GM21737 (cell line): ENCODE measurements at regions not wholly inside any gene's neighbourhood (a gene's known extent, or its start where the extent isn't known, plus 50 kb on each side); places are given as distances from the start of the nearest gene placed in this dataset.
"Not testable (repeated sequence)": the region's sequence is repeated elsewhere in the genome, so short reads cannot be mapped to it uniquely, and the experiment has no call there.

ENCODE experiments used
- ATAC-seq: cut with Tn5 transposase; IDR thresholded peaks from one replicate; pipeline ENCODE4 v1.9.1; 2021; ENCODE audit warnings: mild to moderate bottlenecking, moderate library complexity; ENCODE audit not compliant: unreplicated experiment

GRCh38 chr6:14583826-14584225, 466.3 kb downstream of the CD83 start:
- ATAC-seq: no peak

GRCh38 chr6:14584450-14584849, 466.9 kb downstream of the CD83 start:
- no peak for ATAC-seq

- ATAC-seq: no peak
Measured at GRCh38 chr6:14585689-14586088, 468.1 kb downstream of the CD83 start.

GRCh38 chr6:14589175-14589574, 471.6 kb downstream of the CD83 start:
- no peak for ATAC-seq

GRCh38 chr6:14590586-14590985, 473.0 kb downstream of the CD83 start:
- no peak for ATAC-seq

DNA sequence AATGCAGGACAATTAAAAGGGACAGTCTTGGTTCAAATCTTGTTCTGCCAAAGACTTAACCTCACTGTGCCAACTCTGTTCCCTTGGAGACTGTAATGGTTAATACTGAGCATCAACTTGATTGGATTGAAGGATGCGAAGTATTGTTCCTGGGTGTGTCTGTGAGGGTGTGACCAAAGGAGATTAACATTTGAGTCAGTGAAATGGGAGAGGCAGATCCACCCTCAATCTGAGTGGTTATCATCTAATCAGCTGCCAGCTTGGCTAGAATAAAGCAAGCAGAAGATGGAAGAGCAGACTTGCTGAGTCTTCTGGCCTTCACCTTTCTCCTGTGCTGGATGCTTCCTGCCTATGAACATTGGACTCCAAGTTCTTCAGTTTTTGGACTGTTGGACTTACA, 474.4 kb downstream of the CD83 start:
- ATAC-seq: no peak

GRCh38 chr6:14593286-14593685, 475.7 kb downstream of the CD83 start:
- no peak for ATAC-seq

- no peak for ATAC-seq
Measured at GRCh38 chr6:14595751-14596150, 478.2 kb downstream of the CD83 start.

DNA sequence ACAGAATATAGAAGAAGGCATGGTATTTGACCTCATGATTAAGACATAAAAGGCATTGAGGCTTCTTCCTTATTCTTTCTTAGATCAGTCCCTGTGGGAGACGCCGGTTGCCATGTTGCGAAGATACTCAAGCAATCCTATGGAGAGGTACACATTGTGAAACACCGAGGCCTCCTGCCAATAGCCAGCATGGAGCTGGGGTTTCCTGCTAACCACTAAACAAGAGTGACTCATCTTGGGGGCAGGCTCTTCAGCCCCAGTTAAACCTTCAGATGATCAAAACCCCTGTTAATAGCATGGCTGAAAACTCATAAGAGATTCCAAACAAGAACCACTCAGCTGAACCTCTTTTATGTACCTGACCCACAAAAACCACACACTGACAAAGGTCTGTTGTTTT, 478.8 kb downstream of the CD83 start:
- no peak for ATAC-seq

- ATAC-seq: no peak
Measured at GRCh38 chr6:14597090-14597489, 479.5 kb downstream of the CD83 start.

DNA sequence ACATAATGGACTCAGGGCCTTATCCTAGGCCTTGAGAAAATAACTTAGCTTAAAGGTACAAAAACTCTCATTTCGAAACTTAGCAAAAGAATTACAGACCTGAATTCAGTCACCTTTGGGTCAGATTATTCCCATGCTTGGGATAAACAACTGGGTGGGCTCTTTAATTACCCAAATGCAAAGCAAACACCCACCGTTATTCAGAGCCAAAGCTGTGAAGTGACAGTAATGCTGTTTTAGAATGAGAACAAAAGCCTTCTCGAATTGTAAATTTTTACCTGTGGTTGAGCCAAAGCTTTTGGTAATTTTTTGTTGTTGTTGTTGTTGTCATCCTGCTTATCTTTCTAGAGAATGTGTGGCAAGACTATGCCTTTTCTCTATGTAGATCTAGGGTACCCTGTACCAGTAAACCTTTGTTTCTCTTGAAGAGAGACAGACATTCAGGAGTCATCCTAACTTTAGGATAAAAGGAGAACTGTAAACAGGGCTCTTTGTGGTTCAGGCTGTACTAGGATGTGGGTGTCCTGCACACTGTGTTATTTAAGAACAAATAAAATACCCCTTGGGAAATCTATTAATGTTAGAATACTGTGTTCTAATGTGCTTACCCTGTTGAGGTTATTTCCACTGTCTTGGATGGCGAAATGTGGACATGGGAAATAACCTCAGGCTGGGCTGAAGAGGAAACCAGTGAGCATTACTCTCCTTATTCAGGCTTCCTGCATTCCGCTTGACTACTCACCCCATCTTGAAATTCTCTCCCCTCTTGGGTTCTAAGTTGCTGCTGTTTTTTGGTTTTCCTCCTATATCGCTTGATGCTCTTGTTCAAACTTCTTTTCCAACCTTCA, 480.7 kb downstream of the CD83 start:
- no peak for ATAC-seq

DNA sequence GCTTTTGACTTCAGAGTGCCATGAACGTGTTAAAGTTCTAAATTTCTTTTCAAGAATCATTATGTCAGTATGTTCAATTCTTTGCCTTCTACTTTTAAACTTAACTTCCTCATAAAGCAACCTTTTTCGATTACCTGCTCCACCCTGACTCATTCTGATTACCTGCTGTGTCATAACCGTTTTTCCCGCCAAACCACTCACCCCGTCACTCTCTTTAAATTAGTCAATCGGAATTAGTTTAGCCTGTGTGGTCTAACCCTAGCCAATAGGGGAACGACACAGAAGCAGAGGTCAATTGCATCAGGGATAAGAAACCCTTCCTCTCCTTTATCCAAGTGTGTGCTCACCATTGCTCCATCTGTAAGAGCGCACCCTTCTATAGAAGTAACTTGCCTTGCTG, 482.7 kb downstream of the CD83 start:
- ATAC-seq: not testable (repeated sequence)

- no peak for ATAC-seq
Measured at GRCh38 chr6:14601490-14601889, 483.9 kb downstream of the CD83 start.

- ATAC-seq: no peak
Measured at GRCh38 chr6:14606353-14606752, 488.8 kb downstream of the CD83 start.

DNA sequence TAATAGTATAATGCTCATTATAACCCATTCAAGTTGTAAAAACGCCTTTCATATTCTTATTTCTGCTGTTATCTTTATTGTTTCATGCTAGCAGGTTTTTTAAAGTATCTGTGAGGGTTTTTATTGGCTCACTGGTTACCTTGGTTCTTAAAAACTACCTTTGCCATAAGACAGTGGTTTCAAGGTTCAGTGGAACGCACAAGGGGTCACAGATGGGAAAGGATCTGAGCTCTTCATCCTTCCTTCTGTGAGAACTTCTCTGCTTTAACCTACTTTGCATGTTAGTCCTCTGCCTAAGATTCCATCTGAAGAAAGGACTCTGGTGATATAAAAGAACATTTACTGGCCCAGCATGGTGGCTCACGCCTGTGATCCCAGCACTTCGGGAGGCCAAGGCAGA, 492.6 kb downstream of the CD83 start:
- ATAC-seq: no peak

DNA sequence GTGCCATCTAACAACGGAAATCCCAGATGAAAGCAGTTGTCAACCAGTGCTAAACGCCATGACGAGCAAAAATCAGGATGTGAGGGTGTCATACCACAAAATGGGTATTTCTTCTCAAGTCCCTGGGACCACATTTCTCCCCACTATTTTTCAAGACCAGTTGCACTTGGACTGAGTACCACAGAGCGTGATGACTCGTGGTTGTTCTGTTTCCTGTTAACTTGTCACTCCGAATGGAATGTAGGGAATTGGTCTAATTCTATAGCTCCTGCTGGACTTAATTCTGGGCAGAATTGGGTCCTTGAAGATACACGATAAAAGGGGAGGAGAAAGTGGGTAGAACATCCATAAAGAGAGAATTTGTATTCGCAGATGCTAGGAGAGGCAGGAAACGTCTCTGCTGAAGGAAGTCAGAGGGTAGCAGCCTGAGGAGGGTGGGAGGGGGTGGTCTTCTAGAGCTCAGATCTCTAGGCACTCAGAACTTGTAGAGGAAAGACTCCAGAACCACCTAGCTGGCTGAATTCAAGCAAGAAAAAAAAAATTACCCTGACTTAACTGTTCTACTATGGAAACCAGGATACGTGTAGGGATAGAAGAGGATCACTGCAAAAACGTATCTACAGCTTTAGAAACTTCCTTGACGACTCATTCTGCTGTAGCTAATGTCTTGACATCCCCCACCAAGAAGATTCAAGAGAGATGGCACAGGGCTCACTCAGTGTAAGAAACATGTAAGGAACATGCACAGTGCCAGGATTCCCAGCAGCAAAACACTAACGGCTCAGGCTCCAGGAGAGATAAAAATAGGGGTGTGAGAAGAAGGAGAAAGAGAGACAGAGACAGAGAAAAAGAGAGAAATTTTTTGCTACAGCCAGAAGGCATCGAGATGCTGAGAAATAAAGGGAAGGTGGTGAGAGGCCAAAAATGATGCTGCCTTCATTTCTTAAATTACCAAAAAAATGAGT, 494.7 kb downstream of the CD83 start:
- ATAC-seq: no peak

- ATAC-seq: no peak
Measured at GRCh38 chr6:14614631-14615030, 497.1 kb downstream of the CD83 start.

- no peak for ATAC-seq
Measured at GRCh38 chr6:14616656-14617055, 499.1 kb downstream of the CD83 start.

- no peak for ATAC-seq
Measured at GRCh38 chr6:14618759-14619418, 501.3 kb downstream of the CD83 start.

DNA sequence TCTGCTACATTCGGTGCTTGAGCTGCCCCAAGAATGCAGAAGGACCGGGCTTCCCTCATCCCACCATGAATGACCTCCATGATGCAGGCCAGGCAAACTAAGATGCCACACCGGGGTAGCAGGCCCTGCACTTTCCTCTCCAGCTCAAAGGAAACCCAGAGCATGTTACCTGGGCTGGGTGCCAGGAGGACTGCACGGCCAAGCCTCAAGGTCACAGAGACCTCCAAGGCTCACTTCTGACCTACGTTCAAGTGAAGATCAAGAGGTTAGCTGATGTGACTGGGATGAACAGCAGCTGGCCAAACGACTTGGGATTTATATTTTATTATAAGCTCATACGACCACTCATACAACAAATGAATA, 501.8 kb downstream of the CD83 start:
- no peak for ATAC-seq

DNA sequence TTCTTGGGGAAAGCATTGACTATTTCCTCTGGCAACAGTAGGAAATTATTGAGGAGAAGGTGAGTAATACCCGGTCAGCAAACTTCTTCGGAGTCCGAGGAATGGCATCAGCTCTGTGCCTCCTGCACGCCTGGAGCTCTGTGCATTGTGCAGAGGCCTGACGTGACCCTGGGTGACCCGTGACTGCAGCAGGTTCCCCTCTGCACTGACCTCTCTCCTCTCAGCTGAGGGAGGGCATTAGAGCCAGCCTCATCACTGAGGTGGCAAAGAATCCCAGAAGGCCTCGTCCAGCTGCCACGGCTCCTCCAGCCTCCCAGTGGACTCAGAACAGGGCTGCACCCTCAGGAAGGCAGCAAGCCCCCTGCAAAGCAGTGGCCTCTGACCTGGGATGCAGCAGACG, 502.9 kb downstream of the CD83 start:
- no peak for ATAC-seq
